ENCODE measurements at regions not wholly inside any gene's neighbourhood (a gene's known extent, or its start where the extent isn't known, plus 50 kb on each side); places are given as distances from the start of the nearest gene placed in this dataset.

GRCh38 chr6:113318575-113318917 lies 538.6 kb upstream of the MARCKS start:
- DNase-seq = no peak

- no peak for DNase-seq
Observed at GRCh38 chr6:113320653-113321052, 536.5 kb upstream of the MARCKS start.

GRCh38 chr6:113326781-113327180 lies 530.4 kb upstream of the MARCKS start:
- no peak for DNase-seq

GRCh38 chr6:113328886-113329381 lies 528.2 kb upstream of the MARCKS start:
- DNase-seq = no peak

GRCh38 chr6:113329942-113330635 lies 527.1 kb upstream of the MARCKS start:
- DNase-seq = no peak

GRCh38 chr6:113330636-113330946 lies 526.6 kb upstream of the MARCKS start:
- no peak for DNase-seq

- no peak for DNase-seq
Observed at GRCh38 chr6:113331021-113331420, 526.1 kb upstream of the MARCKS start.

- DNase-seq = no peak
Observed at GRCh38 chr6:113338644-113339043, 518.5 kb upstream of the MARCKS start.

GRCh38 chr6:113339209-113339608 lies 517.9 kb upstream of the MARCKS start:
- DNase-seq = no peak

GRCh38 chr6:113340371-113340770 lies 516.8 kb upstream of the MARCKS start:
- DNase-seq = no peak

GRCh38 chr6:113343940-113344339 lies 513.2 kb upstream of the MARCKS start:
- no peak for DNase-seq

GRCh38 chr6:113344969-113345368 lies 512.2 kb upstream of the MARCKS start:
- no peak for DNase-seq

GRCh38 chr6:113347436-113347835 lies 509.7 kb upstream of the MARCKS start:
- no peak for DNase-seq

GRCh38 chr6:113350461-113350860 lies 506.7 kb upstream of the MARCKS start:
- DNase-seq = no peak

GRCh38 chr6:113351173-113351834 lies 505.8 kb upstream of the MARCKS start:
- DNase-seq = no peak

- no peak for DNase-seq
Observed at GRCh38 chr6:113352029-113352801, 504.9 kb upstream of the MARCKS start.

- DNase-seq = no peak
Observed at GRCh38 chr6:113352831-113353230, 504.3 kb upstream of the MARCKS start.

GRCh38 chr6:113353392-113353791 lies 503.8 kb upstream of the MARCKS start:
- no peak for DNase-seq

- no peak for DNase-seq
Observed at GRCh38 chr6:113354204-113354895, 502.8 kb upstream of the MARCKS start.

- DNase-seq = no peak
Observed at GRCh38 chr6:113356139-113356538, 501.0 kb upstream of the MARCKS start.

GRCh38 chr6:113357041-113357440 lies 500.1 kb upstream of the MARCKS start:
- DNase-seq = no peak

GRCh38 chr6:113358063-113358583 lies 499.0 kb upstream of the MARCKS start:
- no peak for DNase-seq
